ENCODE measurements at regions not wholly inside any gene's neighbourhood (a gene's known extent, or its start where the extent isn't known, plus 50 kb on each side); places are given as distances from the start of the nearest gene placed in this dataset.

DNA sequence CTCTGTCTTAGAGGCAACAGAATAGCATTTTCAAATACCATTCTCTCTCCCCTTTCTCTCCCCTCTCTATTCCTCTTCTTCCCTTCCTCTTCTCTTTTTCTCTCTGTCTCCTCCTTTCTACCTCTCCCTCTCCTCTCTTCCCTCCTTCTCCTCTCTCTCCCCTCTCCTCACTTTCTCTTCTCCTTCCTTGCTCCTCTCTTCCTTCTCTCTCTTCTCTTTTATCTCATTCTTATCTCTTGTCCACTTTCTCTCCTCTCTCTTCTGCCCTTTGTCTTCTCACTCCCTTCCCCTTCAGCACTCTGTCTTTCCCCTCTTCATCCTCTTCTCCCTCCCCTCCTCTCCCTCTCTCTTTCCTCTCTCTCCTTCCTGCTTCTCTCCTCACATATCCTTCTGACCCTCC is 2265.8 kb upstream of the TENM3 start:
- TF ChIP-seq, protein P1, sequence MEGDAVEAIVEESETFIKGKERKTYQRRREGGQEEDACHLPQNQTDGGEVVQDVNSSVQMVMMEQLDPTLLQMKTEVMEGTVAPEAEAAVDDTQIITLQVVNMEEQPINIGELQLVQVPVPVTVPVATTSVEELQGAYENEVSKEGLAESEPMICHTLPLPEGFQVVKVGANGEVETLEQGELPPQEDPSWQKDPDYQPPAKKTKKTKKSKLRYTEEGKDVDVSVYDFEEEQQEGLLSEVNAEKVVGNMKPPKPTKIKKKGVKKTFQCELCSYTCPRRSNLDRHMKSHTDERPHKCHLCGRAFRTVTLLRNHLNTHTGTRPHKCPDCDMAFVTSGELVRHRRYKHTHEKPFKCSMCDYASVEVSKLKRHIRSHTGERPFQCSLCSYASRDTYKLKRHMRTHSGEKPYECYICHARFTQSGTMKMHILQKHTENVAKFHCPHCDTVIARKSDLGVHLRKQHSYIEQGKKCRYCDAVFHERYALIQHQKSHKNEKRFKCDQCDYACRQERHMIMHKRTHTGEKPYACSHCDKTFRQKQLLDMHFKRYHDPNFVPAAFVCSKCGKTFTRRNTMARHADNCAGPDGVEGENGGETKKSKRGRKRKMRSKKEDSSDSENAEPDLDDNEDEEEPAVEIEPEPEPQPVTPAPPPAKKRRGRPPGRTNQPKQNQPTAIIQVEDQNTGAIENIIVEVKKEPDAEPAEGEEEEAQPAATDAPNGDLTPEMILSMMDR (IDR thresholded peaks at IDR 0.05), result no peak
- TF ChIP-seq POLR2AphosphoS5 (IDR thresholded peaks at IDR 0.05), result no peak
- TF ChIP-seq POLR2A (IDR thresholded peaks at IDR 0.05), result no peak
